CD4-positive, alpha-beta T cell (primary cell): ENCODE measurements at regions not wholly inside any gene's neighbourhood (a gene's known extent, or its start where the extent isn't known, plus 50 kb on each side); places are given as distances from the start of the nearest gene placed in this dataset.

Source experiments
- ATAC-seq: fragments of 200-7000 bp; cut with Tn5 transposase; one replicate; pipeline ENCODE4 v1.10.0; 2022; ENCODE audit warnings: mild to moderate bottlenecking; ENCODE audit not compliant: poor library complexity
- CTCF ChIA-PET: fragments of 350-600 bp; sonication (Branson Sonifier 250); formaldehyde crosslinking; loops from one replicate; lab custom pipeline; 2021; ENCODE audit warnings: antibody characterized with exemption, inconsistent platforms; lab: Charles Lee
- POLR2A ChIA-PET: fragments of 350-600 bp; sonication (Branson Sonifier 250); formaldehyde crosslinking; loops from one replicate; lab custom pipeline; 2021; ENCODE audit warnings: antibody characterized with exemption, inconsistent platforms; lab: Charles Lee
- DNase-seq, 14 experiments: peaks; one replicate each; pipeline ENCODE4 v3.0.0-alpha.2; 2013 to 2020; ENCODE audit warnings: mixed read lengths in 2 of 14
- H3K27ac ChIP-seq, 2 donors: one replicate each; pipeline versions ENCODE4 v1.5.1 to v1.7.0; 2013; ENCODE audit warnings: low read length in 2 of 2, low read depth in 1 of 2, mild to moderate bottlenecking in 1 of 2
- H3K27me3 ChIP-seq, 2 experiments: 1 replicate in 1 of 2; 2 replicates in 1 of 2; pipeline versions ENCODE4 v1.6.1 to v1.7.0; 2013; ENCODE audit warnings: low read length in 2 of 2, control low read depth in 1 of 2, mild to moderate bottlenecking in 1 of 2, moderate library complexity in 1 of 2; ENCODE audit not compliant: insufficient read depth in 2 of 2, control insufficient read depth in 1 of 2
- H3K36me3 ChIP-seq: one replicate; pipeline ENCODE4 v1.6.1; 2013; ENCODE audit warnings: low read length, control low read depth; ENCODE audit not compliant: insufficient read depth
- H3K4me1 ChIP-seq: one replicate; pipeline ENCODE4 v1.6.1; 2013; ENCODE audit warnings: low read length, control low read depth; ENCODE audit not compliant: insufficient read depth
- H3K4me3 ChIP-seq: one replicate; pipeline ENCODE4 v1.5.1; 2013; ENCODE audit warnings: mild to moderate bottlenecking, low read length, moderate library complexity
- H3K9me3 ChIP-seq, 2 experiments: 1 replicate in 1 of 2; 2 replicates in 1 of 2; pipeline versions ENCODE4 v1.6.1 to v1.7.0; 2013; ENCODE audit warnings: low read length in 2 of 2, mild to moderate bottlenecking in 2 of 2, control low read depth in 1 of 2, moderate library complexity in 1 of 2; ENCODE audit not compliant: control insufficient read depth in 1 of 2, insufficient read depth in 1 of 2
- H3K27ac Mint-ChIP-seq: one replicate; pipeline ENCODE4 v1.8.0; 2020; ENCODE audit warnings: mixed read lengths
- H3K27me3 Mint-ChIP-seq: one replicate; pipeline ENCODE4 v1.8.0; 2021; ENCODE audit warnings: mixed read lengths
- H3K36me3 Mint-ChIP-seq: one replicate; pipeline ENCODE4 v1.8.0; 2021; ENCODE audit warnings: low read depth, mixed read lengths
- H3K4me1 Mint-ChIP-seq: one replicate; pipeline ENCODE4 v1.8.0; 2021; ENCODE audit warnings: low read depth, mixed read lengths
- H3K4me3 Mint-ChIP-seq: one replicate; pipeline ENCODE4 v1.8.0; 2020; ENCODE audit warnings: mild to moderate bottlenecking, mixed read lengths
- H3K9me3 Mint-ChIP-seq: one replicate; pipeline ENCODE4 v1.8.0; 2020; ENCODE audit warnings: mixed read lengths
- CTCF ChIP-seq: fragments of 200-600 bp; IDR thresholded peaks from one replicate; pipeline ENCODE4 v1.8.0; 2022; ENCODE audit warnings: antibody characterized with exemption, mild to moderate bottlenecking
- intact Hi-C, 2 experiments: fragments of 100-400 bp; cut with DNase I in 1 of 2; cut with micrococcal nuclease in 1 of 2; formaldehyde crosslinking; loops; one replicate each; pipeline versions ENCODE4 v1.15.1 to v1.9.0; 2023 to 2025; cut with DNase I, micrococcal nuclease

- DNase-seq (no peak), ATAC-seq (no peak)
- CTCF ChIA-PET = no interaction called here
- Mint-ChIP-seq H3K27ac (no peak overlapping the region), H3K4me1 (no peaks in the 10 kb centered on the region), H3K9me3 (peaks cover 5% of the 10 kb centered on the region), H3K27me3 (no peaks in the 10 kb centered on the region), H3K4me3 (no peak overlapping the region), H3K36me3 (no peaks in the 10 kb centered on the region)
- no peak overlapping the region for H3K27ac ChIP-seq
- H3K36me3 ChIP-seq = no peaks in the 10 kb centered on the region
- POLR2A ChIA-PET = no interaction called here
- intact Hi-C loops = no loop called here
- H3K4me1 ChIP-seq = no peaks in the 10 kb centered on the region
- TF ChIP-seq CTCF = no peak
- no peaks in the 10 kb centered on the region for H3K27me3 ChIP-seq
- no peak overlapping the region for H3K4me3 ChIP-seq
- H3K9me3 ChIP-seq = peaks cover 0 to 7% of the 10 kb centered on the region in 2 experiments
Measured at GRCh38 chr1:186578325-186579016, 101.8 kb downstream of the PTGS2 start.

- POLR2A ChIA-PET = no interaction called here
- ATAC-seq = no peak
- H3K4me1 Mint-ChIP-seq = no peaks in the 10 kb centered on the region
Measured at GRCh38 chr1:186577633-186578032, 102.6 kb downstream of the PTGS2 start.

GRCh38 chr1:186577216-186577615, 103.0 kb downstream of the PTGS2 start:
- Histone ChIP-seq H3K4me3 (no peak overlapping the region), H3K36me3 (no peaks in the 10 kb centered on the region), H3K27ac (no peak overlapping the region), H3K27me3 (no peaks in the 10 kb centered on the region), H3K4me1 (no peaks in the 10 kb centered on the region), H3K9me3 (peaks cover 0 to 4% of the 10 kb centered on the region in 2 experiments)
- intact Hi-C loops = no loop called here
- DNase-seq (no peak), ATAC-seq (no peak)
- H3K9me3 Mint-ChIP-seq = no peaks in the 10 kb centered on the region
- no peaks in the 10 kb centered on the region for H3K27me3 Mint-ChIP-seq
- no peak for TF ChIP-seq CTCF
- H3K4me1 Mint-ChIP-seq = no peaks in the 10 kb centered on the region
- CTCF ChIA-PET = no interaction called here
- POLR2A ChIA-PET = no interaction called here
- no peaks in the 10 kb centered on the region for H3K36me3 Mint-ChIP-seq
- no peak overlapping the region for H3K4me3 Mint-ChIP-seq
- H3K27ac Mint-ChIP-seq = no peak overlapping the region

More at GRCh38 chr1:186577633-186578032, 102.6 kb downstream of the PTGS2 start:
- CTCF ChIA-PET = no interaction called here
- no peaks in the 10 kb centered on the region for H3K4me1 ChIP-seq
- Mint-ChIP-seq H3K27ac (no peak overlapping the region), H3K4me3 (no peak overlapping the region), H3K36me3 (no peaks in the 10 kb centered on the region), H3K9me3 (no peaks in the 10 kb centered on the region), H3K27me3 (no peaks in the 10 kb centered on the region)
- no peaks in the 10 kb centered on the region for H3K27me3 ChIP-seq
- no peak overlapping the region for H3K4me3 ChIP-seq
- H3K36me3 ChIP-seq = no peaks in the 10 kb centered on the region
- intact Hi-C loops = no loop called here
- H3K27ac ChIP-seq = no peak overlapping the region
- peaks cover 0 to 4% of the 10 kb centered on the region in 2 experiments for H3K9me3 ChIP-seq
- DNase-seq = no peak
- TF ChIP-seq CTCF = no peak
